ENCODE measurements at regions not wholly inside any gene's neighbourhood (a gene's known extent, or its start where the extent isn't known, plus 50 kb on each side); places are given as distances from the start of the nearest gene placed in this dataset.

- intact Hi-C loops (cut with DNase I), result no loop called here
- Histone ChIP-seq H3K36me3 (no peaks in the 10 kb centered on the region), H3K27me3 (no peaks in the 10 kb centered on the region), H3K4me3 (no peak overlapping the region), H3K9me3 (no peaks in the 10 kb centered on the region), H3K4me1 (no peaks in the 10 kb centered on the region), H3K27ac (no peak overlapping the region)
- ATAC-seq, result no peak
- DNase-seq, result no peak
- TF ChIP-seq CTCF (IDR thresholded peaks at IDR 0.05) (no peak), POLR2A (IDR thresholded peaks at IDR 0.05) (no peak)
These were observed 1024.6 kb downstream of the SORCS1 start for GRCh38 chr10:106139915-106140314.

- Histone ChIP-seq H3K4me1 (no peaks in the 10 kb centered on the region), H3K27me3 (no peaks in the 10 kb centered on the region), H3K9me3 (no peaks in the 10 kb centered on the region), H3K4me3 (no peak overlapping the region), H3K27ac (no peak overlapping the region), H3K36me3 (no peaks in the 10 kb centered on the region)
- TF ChIP-seq CTCF (IDR thresholded peaks at IDR 0.05) (no peak), POLR2A (IDR thresholded peaks at IDR 0.05) (no peak)
- ATAC-seq (no peak), DNase-seq (no peak)
- intact Hi-C loops (cut with DNase I), result no loop called here
These were observed 1028.3 kb downstream of the SORCS1 start for GRCh38 chr10:106136175-106136574.

GRCh38 chr10:106134326-106135000, 1030.0 kb downstream of the SORCS1 start:
- no peak overlapping the region for H3K4me3 ChIP-seq
- TF ChIP-seq POLR2A (IDR thresholded peaks at IDR 0.05) (no peak), CTCF (IDR thresholded peaks at IDR 0.05) (no peak)
- no peak for ATAC-seq
- H3K27ac ChIP-seq, result no peak overlapping the region
- no peaks in the 10 kb centered on the region for H3K27me3 ChIP-seq
- H3K9me3 ChIP-seq, result no peaks in the 10 kb centered on the region
- no peaks in the 10 kb centered on the region for H3K4me1 ChIP-seq
- 82% methylated on average over 5 of the region's 8 CpGs for WGBS (ENCODE audit: insufficient coverage, low coverage, low lambda C conversion rate, missing lambda C conversion rate)
- intact Hi-C loops (cut with DNase I), result no loop called here
- no peak for DNase-seq
- no peaks in the 10 kb centered on the region for H3K36me3 ChIP-seq

GRCh38 chr10:106133451-106133850, 1031.1 kb downstream of the SORCS1 start:
- Histone ChIP-seq H3K36me3 (no peaks in the 10 kb centered on the region), H3K4me1 (no peaks in the 10 kb centered on the region), H3K4me3 (no peak overlapping the region), H3K9me3 (no peaks in the 10 kb centered on the region), H3K27me3 (no peaks in the 10 kb centered on the region), H3K27ac (no peak overlapping the region)
- 46% methylated on average over 2 of the region's 2 CpGs for WGBS (ENCODE audit: insufficient coverage, low coverage, low lambda C conversion rate, missing lambda C conversion rate)
- DNase-seq, result no peak
- intact Hi-C loops (cut with DNase I), result no loop called here
- no peak for ATAC-seq
- TF ChIP-seq POLR2A (IDR thresholded peaks at IDR 0.05) (no peak), CTCF (IDR thresholded peaks at IDR 0.05) (no peak)

GRCh38 chr10:106132956-106133355, 1031.5 kb downstream of the SORCS1 start:
- H3K4me1 ChIP-seq, result no peaks in the 10 kb centered on the region
- H3K4me3 ChIP-seq, result no peak overlapping the region
- WGBS (ENCODE audit: insufficient coverage, low coverage, low lambda C conversion rate, missing lambda C conversion rate), result 59% methylated on average over 3 of the region's 3 CpGs
- ATAC-seq (no peak), DNase-seq (no peak)
- TF ChIP-seq CTCF (IDR thresholded peaks at IDR 0.05), result no peak
- TF ChIP-seq POLR2A (IDR thresholded peaks at IDR 0.05), result no peak
- no peak overlapping the region for H3K27ac ChIP-seq
- intact Hi-C loops (cut with DNase I), result no loop called here
- no peaks in the 10 kb centered on the region for H3K36me3 ChIP-seq
- no peaks in the 10 kb centered on the region for H3K9me3 ChIP-seq
- H3K27me3 ChIP-seq, result no peaks in the 10 kb centered on the region

Data from right lobe of liver (tissue), 6 donors.